ENCODE measurements at regions not wholly inside any gene's neighbourhood (a gene's known extent, or its start where the extent isn't known, plus 50 kb on each side); places are given as distances from the start of the nearest gene placed in this dataset.

GRCh38 chr5:61752588-61752987 is 420.5 kb downstream of the ZSWIM6 start:
- no peak for TF ChIP-seq CTCF (IDR thresholded peaks at IDR 0.05; ENCODE audit: low read depth, low read length)
- H3K27me3 ChIP-seq, result no peaks in the 10 kb centered on the region
- H3K27ac ChIP-seq, result no peak overlapping the region
- no peaks in the 10 kb centered on the region for H3K9me3 ChIP-seq (ENCODE audit: low read depth)
- H3K4me1 ChIP-seq (ENCODE audit: low read depth), result no peaks in the 10 kb centered on the region
- no peaks in the 10 kb centered on the region for H3K36me3 ChIP-seq
- H3K4me3 ChIP-seq, result no peak overlapping the region
- DNase-seq (ENCODE audit: low read depth in 1 of 2, low spot score in 1 of 2), result no peak

DNA sequence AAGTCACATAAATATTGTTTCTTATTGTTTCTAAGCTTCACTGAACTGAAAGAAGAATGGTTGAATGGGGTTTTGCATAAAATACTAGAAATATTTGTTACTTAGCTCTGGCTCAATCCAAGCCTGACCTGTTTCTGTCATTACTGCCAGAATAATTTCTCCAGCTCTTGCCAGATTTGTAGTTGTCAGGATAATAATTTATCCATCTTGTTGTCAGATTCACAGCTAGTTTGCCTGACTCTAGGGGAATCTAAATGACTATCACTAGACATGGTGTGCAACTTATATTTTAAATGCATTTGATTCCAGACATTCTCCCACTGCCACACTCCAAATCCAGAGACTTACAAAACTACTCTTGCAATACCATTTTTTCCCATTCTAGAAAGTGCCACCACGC is 422.7 kb downstream of the ZSWIM6 start:
- H3K36me3 ChIP-seq, result no peaks in the 10 kb centered on the region
- H3K27me3 ChIP-seq, result no peaks in the 10 kb centered on the region
- H3K27ac ChIP-seq, result no peak overlapping the region
- no peak for DNase-seq (ENCODE audit: low read depth in 1 of 2, low spot score in 1 of 2)
- H3K9me3 ChIP-seq (ENCODE audit: low read depth), result no peaks in the 10 kb centered on the region
- no peak overlapping the region for H3K4me3 ChIP-seq
- TF ChIP-seq CTCF (IDR thresholded peaks at IDR 0.05; ENCODE audit: low read depth, low read length), result no peak
- no peaks in the 10 kb centered on the region for H3K4me1 ChIP-seq (ENCODE audit: low read depth)

DNA sequence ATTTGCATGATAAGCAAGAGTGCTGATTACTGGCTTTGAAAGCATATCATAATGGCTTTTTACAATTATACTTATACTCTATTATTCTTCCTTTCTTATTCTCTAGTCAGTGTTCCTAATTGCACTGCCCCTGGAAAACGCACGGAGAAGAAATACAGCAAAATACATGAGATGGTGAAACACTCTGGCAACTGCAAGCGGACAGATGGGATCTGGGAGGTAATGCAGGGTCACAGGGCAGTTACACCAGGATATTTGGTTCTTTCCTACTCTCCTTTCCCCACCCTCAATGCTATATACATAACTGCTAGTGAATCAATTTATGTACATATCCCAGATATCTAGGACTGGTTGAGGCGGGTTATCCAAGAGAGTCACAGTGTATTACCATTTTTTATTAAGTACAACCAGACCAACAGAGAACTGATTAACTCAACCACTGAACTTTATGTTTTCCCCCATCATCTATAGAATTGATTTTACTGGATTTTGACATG is 423.7 kb downstream of the ZSWIM6 start:
- no peak for DNase-seq (ENCODE audit: low read depth in 1 of 2, low spot score in 1 of 2)
- Histone ChIP-seq H3K27ac (no peak overlapping the region), H3K4me1 (ENCODE audit: low read depth) (no peaks in the 10 kb centered on the region), H3K9me3 (ENCODE audit: low read depth) (no peaks in the 10 kb centered on the region), H3K4me3 (no peak overlapping the region), H3K27me3 (no peaks in the 10 kb centered on the region), H3K36me3 (no peaks in the 10 kb centered on the region)
- TF ChIP-seq CTCF (IDR thresholded peaks at IDR 0.05; ENCODE audit: low read depth, low read length), result no peak

- peak in 1 of 2 donors; percentile 12 for DNase-seq (ENCODE audit: low read depth in 1 of 2, low spot score in 1 of 2)
- Histone ChIP-seq H3K27ac (no peak overlapping the region), H3K4me1 (ENCODE audit: low read depth) (no peaks in the 10 kb centered on the region), H3K27me3 (no peaks in the 10 kb centered on the region), H3K4me3 (no peak overlapping the region), H3K9me3 (ENCODE audit: low read depth) (no peaks in the 10 kb centered on the region), H3K36me3 (no peaks in the 10 kb centered on the region)
- no peak for TF ChIP-seq CTCF (IDR thresholded peaks at IDR 0.05; ENCODE audit: low read depth, low read length)
Measured at GRCh38 chr5:61758711-61759110, 426.7 kb downstream of the ZSWIM6 start.

- no peak overlapping the region for H3K27ac ChIP-seq
Measured at GRCh38 chr5:61765471-61765870, 433.4 kb downstream of the ZSWIM6 start.

More at GRCh38 chr5:61765471-61765870, 433.4 kb downstream of the ZSWIM6 start:
- Histone ChIP-seq H3K36me3 (no peaks in the 10 kb centered on the region), H3K4me3 (no peak overlapping the region), H3K4me1 (ENCODE audit: low read depth) (no peaks in the 10 kb centered on the region), H3K27me3 (no peaks in the 10 kb centered on the region), H3K9me3 (ENCODE audit: low read depth) (no peaks in the 10 kb centered on the region)
- no peak for TF ChIP-seq CTCF (IDR thresholded peaks at IDR 0.05; ENCODE audit: low read depth, low read length)
- no peak for DNase-seq (ENCODE audit: low read depth in 1 of 2, low spot score in 1 of 2)

All from cardiac muscle cell (in vitro differentiated cells and primary cell).